HG03103 (cell line): ENCODE measurements at regions not wholly inside any gene's neighbourhood (a gene's known extent, or its start where the extent isn't known, plus 50 kb on each side); places are given as distances from the start of the nearest gene placed in this dataset.

Experiments
- ATAC-seq: cut with Tn5 transposase; IDR thresholded peaks from one replicate; pipeline ENCODE4 v1.9.1; 2021; ENCODE audit warnings: low read depth; ENCODE audit not compliant: unreplicated experiment

DNA sequence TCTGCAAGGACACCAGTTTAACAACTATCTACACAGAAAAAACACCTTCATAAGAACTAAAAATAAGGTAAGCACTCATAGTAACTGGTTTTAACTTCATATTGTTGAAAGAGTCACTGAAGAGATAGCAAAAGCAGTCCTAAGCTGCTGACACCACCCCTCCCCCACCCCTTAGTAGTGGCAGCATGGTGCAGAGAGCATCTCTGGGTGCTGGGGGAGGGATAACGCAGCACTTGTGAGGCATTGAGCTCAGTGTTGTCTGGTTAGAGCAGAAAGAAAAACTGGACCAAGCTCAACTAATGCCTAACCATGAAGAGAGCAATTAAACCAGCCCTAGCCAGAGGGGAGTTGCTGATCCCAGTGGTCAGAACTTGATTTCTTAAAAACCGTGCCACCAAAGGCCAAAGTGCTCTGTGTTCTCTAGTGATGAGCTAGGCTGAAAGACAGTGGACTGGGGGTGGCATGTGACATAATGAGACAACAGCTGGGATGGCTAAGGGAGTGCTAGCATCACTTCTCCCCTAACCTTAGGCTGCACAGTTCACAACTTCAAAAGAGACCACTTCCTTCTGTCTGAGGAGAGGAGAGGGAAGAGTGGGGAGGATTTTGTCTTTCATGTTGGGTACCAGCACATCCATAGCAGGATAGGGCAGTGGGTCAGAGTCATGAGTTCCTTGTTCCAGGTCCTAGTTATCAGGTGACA lies 669.3 kb downstream of the PDHA2 start:
- no peak for ATAC-seq

DNA sequence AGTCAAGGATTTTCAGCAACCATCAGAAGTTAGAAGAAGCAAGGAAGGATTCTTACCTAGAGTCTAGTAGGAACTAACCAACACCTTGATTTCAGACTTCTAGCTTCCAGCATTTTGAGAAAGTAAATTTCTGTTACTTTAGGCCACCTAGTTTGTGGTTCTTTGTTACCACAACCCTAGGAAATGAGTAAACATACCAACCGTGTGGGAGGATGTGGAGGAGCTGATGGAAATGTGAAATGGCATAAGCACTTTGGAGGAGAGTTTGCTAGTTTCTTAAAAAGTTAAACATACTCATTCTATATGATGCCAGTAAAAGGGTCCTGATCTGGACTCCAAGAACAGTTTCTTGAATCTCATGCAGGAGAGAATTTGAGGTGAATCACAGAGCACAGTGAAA lies 679.4 kb downstream of the PDHA2 start:
- ATAC-seq = no peak

DNA sequence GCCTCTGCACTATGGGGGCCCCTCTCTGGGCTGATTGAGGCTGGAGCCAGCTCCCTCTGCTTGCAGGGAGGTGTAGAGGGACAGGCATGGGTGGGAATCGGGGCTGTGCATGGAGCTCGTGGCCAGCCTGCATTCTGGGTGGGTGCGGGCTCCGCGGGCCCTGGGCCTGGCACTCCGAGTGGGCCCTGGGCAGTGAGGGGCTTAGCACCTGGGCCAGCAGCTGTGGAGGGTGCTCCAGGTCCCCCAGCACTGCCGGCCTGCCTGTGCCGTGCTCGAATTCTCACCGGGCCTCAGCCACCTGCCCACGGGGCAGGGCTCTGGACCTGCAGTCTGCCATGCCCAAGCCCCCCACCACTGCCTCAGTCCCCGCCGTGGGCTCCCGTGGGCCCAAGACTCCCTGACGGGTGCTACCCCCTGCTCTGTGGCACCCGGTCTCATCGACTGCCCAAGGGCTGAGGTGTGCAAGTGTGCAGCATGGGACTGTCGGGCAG lies 681.2 kb downstream of the PDHA2 start:
- ATAC-seq = no peak

DNA sequence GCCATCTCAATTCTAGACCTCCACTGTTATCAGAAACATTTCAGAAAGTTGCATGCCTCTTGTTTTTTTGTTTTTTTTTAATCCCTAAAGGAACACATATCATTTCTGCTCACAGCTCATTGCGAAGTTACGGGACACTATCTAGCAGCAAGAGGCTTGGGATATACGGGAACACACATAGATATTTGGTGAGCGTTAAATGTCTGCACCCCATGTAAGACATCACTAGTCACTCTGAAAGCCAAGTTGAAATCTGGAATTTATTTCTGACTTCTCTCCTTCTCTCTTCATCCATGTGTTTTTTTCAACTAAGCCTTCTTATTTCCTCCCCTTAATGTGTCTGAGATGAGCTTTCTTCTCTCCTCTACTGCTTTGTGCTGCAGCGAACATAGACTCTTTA lies 683.7 kb downstream of the PDHA2 start:
- no peak for ATAC-seq

DNA sequence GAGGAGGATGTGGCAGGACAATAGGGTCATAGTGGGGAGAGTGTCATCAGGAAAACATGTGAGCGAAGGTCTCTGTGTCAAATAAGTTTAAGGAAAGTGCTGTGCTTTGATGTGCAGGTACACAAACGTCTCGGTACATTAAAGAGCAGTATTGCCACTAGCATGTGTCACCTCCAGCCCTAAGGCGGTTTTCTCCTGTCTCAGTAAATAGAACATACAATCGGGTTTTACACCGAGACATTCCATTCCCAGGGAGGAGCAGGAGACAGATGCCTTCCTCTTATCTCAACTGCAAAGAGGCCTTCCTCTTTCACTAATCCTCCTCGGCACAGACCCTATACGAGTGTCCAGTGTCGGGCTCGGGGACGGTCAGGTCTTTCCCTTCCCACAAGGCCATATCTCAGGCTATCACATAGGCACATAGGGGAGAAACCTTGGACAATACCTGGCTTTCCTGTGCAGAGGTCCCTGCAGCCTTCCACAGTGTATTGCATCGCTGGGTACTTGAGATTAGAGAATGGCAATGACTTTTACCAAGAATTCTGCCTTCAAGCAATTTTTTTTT lies 684.5 kb downstream of the PDHA2 start:
- no peak for ATAC-seq

DNA sequence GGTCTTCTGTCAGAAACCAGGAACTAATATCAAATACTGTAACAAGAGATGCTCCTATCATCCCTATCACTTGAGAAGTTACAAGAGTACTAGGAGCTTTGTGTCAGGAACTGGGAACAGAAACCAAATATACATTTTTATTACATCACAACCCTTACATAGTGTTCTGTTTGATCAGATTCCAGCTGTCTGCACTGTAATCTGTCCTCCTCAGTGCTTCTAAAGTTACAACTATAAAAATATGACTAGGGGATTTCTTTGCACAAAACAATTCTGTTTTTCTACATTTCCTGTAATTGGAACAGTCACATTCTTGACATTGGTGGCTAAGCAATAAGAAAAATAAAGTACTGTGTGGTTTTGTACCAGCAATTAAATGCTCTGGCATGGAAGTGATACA lies 686.0 kb downstream of the PDHA2 start:
- ATAC-seq = no peak

DNA sequence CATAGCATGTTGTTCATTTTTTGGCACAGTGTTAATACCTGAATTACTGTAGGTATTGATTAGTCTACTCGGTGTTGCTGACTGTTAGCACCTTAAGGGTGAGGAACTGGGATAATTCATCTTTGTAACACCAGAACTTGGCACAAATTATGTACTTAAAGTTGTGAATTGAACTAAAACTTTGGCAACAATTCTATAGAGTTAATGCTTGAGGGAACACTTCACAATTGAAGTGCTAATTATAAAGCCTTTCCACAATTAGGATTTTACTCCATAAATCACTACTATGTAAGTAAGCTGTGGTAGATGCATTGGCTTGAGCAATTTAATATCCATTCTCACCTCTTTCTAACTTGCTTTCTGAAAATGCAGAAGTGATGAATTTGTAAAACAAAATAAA lies 686.7 kb downstream of the PDHA2 start:
- no peak for ATAC-seq

DNA sequence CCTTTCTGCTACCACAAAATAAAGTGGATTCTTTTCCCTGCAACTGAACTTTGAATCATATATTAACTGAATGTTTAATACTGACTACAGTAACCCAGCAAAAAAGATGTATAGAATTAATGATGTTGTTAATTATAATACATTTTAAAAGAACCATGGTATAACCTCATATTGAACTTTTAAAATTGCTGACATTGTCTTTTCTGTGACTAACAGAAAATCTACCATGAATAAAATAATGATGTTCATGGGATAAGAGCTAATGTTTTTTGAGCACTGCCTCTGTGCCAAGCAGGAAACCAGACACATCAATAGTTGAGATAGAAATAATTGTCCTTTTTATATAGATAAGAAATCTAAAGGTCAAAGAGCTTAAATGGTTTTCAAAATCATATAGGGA lies 691.9 kb downstream of the PDHA2 start:
- ATAC-seq = no peak

DNA sequence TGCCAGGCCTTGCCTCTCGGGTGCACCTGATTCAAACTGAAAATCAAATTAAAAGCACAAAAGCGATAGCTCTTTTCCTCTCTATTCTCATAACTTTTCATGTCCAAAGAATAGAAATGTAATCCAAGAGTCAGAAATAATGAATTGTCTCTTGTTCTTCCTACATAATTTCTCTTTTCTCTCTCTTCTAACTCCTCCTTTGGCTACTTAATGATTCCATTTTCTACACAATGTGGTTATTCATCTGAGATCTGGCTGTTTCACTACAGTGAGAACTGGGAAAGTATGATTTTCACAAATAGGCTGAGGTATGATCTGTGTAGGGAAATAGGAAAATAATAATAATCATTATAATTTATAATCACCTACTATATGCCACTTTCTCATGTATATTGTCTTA lies 703.5 kb downstream of the PDHA2 start:
- no peak for ATAC-seq

DNA sequence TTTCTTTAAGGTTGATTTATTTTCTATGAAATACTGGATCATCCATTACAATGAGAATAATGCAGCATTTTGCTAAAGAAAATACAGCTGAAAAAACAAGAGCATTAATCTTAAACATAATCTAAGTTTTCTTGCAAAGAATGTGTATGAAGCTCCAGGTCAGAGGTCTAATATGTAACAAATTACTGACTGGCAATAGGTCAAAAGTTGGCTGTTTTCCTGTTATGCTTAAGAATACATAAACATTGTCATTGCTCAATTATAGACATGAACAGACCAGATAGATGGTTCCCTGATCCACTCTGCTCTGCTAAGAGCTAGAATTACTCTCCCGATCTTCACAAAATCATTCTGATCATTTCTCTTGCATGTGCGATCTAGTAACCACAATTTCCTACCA lies 718.6 kb downstream of the PDHA2 start:
- no peak for ATAC-seq

DNA sequence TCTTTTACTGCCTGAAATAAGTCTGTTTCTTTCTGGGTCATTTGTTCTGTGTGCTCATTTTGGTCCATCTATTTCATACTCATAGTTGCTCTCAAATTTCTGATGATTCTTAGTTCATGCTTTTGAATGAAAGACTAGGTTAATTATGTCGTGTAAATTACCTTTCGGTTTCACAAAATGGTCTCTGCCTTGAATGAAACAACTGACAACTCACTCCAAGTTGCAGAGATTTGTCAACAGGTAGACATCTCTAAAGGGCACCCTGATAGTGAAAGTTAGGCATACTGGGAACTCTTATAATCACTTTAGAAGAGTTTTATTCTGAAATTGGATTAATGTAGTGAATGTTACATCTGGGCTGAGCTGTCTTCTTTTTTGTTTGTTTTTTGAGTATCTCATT lies 726.9 kb downstream of the PDHA2 start:
- ATAC-seq = no peak

DNA sequence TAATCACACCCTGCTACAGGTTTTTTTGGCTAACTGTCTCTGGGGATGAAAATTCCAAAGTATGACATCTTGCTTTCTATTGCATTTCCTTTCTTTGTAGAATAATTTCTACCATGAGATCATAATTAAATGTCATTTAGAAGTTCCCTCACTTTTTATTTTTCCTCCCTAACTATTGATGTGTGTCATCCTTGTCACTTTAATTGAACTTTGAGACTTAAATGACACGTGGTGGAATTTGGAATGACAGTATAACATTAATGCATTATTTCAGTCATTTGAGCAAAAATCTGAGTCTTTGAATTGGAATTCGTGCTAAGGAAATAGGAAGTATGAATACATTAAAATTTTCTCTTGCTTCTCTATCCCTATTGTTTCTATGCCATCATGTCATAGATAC lies 745.4 kb downstream of the PDHA2 start:
- ATAC-seq = no peak

DNA sequence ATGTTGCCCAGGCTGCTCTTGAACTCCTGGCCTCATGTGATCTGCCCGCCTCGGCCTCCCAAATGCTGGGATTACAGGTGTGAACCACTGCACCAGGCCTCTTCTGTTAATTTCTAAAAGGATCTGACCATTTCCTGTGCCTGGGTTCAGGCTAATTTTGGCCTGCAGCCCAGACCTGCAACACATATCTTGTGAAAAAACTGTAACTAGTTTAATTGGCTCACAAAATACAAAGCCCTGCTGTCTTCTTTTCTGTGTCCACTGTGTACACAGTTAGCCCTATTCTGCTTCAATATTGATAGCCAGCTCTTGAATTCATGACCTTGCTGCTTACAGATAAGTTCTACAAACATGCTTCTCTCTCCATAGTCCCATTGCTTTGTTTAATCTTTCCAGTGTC lies 753.5 kb downstream of the PDHA2 start:
- ATAC-seq = no peak

DNA sequence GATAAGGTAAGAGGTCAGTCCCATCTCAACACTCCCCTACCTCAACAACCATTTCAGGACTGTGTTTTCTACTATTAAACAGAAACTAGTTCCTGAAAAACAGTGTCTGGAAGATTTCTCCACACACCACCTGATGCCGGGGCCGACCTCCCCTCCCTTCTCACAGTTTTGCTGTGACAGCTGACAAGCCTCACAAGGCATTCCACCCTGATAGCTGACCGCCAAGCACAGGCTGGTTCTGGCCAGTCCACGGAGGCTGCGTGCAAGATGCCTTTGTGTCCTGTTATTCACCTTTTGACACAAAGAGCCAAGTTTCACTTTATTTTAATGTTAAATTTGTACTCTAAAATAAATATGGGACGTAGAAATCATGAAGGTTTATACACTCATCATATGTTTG lies 758.6 kb downstream of the PDHA2 start:
- ATAC-seq = no peak

DNA sequence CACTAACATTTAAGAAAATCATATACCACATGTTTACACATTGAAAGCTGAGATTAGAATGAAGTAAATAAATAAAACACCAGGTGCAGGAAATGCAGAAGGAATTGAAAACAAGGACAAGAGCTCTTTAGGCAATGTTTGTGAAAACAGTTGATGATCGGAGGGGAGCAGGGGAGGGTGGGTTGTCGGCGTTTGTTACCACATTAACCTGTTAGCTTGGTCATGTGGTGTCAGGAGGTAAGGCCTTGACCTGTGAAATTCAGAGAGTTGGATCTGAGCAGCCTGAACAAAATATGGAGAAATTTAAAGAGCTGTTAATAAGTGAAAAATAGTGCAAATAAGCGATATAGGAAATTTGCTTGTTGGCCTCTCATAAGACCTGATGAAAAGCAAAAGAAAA lies 759.9 kb downstream of the PDHA2 start:
- no peak for ATAC-seq

DNA sequence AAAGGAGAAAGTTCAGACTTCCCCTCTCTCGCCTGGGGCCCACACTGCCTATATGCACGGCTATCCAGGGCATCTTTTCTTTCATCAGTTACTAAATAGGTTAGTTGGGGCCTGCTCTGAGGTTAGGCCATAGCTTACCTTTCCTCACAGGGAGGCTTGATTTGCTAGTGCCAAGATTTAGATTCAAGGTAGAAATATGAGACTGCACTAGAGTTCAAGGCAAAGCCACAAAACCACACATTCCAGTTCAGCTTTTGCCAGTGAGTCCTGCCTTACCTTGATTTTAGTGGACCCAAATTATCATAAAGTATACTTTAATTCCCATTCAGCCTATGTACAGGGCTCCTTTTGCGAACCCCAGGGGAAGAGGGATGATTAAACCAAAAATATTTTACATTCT lies 762.8 kb downstream of the PDHA2 start:
- ATAC-seq = no peak

DNA sequence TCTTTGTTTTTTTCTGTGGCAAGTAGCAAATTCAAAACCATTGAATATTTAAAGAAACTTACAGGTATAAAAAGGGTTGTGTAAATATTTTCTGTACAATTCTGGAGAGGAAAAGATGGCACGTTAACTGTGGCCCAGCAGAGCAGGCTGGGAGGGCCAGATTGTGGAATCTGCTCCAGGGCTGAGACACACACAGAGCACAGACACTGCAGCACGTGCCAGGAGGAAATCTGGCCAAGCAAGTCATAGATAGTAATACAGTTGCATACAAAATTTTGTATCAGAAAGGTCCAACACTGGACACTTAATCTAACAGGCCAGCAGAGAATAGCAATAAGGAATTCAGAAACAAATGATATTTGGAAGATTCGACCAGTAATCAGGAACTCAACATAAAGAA lies 763.7 kb downstream of the PDHA2 start:
- no peak for ATAC-seq

DNA sequence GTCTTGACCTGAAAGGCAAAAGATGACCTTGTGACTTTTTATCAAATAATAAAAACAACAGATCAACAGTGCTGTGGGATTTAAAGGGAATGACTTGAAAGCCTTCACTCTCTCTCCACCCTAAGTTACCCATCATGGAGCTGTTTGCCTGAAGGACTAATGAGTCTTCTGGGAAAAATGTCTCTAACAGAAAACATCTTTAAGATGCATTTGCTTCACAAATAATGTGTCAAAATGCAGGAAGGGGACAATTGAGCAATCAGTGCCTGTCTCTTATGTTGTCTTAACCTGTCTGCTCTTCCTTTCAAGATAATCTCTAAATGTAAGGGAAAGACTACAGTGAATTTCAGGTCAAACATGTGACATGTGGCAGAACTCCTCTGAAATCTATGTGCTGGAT lies 766.6 kb downstream of the PDHA2 start:
- no peak for ATAC-seq

DNA sequence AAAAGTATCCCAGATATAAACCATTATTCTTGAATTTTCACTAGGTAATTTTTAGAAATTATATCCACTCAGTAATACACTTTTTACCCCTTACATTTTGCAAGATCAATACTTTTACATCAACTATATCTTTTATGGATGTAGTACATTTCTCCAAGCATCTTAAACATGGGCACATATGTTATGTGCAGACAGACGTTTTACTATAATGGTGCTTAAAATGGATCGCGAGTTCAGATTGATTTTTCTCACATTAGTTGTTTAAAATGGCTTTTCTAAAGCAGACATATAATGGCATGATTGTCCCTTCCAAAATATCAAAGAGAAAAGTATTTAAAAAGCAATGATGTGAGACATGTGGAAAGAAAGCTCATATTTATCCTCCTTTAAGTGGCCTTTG lies 786.1 kb downstream of the PDHA2 start:
- ATAC-seq = no peak

DNA sequence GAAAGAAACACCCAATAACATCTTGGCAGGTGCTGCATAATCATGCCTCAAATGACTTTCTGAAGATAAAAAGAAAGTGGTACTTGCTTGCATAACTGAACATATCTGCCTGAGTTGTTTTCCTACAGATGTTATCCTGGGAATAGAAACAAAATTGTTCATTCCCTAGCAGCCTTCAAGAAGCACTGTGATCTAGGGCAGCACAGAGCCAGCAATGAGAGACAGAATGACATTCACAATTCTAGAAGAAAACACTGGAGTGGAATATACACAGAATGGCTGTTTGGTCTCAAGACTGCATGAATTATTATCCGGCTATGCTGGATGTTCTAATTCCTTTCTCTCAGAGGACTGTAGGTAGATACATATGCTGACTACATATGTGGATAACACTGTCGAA lies 790.9 kb downstream of the PDHA2 start:
- ATAC-seq = no peak

DNA sequence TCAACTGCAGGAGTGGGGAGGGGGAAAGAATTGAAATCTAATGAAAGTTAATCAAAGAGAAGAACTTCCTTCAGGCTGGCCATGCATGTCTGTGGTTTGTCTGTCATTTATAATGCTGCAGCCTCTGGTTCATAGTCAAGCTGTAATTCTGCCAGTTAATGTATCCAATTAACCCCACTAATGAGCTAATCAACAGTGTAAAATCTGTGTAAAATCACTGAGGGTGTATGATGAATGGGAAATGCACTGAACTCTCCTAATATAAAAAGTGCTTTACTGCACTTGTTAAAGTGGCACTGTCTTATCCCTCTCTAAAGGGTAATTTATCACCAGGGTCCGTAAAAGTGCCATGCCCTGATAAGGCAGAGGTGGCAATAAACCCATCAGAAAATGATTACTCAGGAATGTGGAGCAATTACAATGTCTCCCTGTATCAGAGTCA lies 798.1 kb downstream of the PDHA2 start:
- no peak for ATAC-seq

DNA sequence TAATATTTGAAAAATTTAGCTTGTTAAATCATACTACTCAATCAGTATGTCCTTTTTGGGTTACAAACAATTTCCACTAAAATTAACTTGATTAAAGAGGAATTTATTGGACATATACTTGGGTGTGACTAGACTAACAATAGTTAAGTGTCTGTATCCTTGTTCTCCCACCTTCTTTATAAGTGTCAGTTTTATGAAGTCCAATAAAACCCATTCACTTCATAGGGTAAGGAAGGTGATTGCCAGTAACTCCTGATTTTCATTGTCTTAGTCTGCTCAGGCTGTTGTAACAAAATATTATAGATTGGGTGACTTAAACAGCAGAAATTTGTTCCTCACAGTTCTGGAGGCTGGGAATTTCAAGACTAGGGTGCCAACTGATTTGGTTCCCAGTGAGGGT lies 800.0 kb downstream of the PDHA2 start:
- no peak for ATAC-seq

DNA sequence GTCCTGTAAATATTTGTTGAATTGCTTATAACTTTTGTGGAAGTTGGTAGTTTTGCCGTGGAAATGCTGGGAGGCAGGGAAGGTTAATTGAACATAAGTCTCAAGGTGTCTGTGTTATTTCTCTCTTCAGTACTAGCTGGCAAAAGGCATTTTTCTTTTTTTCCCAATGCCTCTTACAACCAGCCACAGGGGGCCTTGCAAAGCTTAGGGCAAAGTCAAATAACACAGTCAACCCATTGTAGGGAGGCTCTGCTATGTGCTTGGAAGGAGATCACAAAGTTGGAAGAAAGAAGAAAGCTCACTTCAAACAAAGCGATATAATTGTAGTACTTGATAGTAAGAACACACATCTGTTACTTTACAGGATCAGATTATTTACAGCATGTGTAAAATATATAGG lies 802.6 kb downstream of the PDHA2 start:
- no peak for ATAC-seq
